ENCODE measurements at regions not wholly inside any gene's neighbourhood (a gene's known extent, or its start where the extent isn't known, plus 50 kb on each side); places are given as distances from the start of the nearest gene placed in this dataset.

DNA sequence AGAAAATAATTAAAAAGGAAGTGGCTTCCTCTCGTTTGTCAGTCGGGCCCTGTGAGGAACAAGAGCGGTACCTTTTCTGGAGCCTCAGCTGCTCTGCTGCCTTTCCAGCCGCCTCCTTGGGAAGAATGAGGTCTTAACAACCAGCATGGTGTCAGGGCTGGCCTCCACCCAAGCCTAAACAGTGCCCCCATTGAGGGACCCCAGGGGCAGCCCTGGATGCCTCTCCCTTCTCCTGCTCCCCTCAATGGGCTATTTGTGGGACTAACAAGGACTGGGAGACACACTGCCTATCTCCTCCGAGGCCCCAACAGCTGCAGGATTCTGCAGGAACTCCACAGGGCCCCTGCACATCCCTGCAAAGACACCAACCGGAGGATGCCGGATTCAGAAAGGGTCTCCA is 155.4 kb upstream of the MAP3K1 start:
- TF ChIP-seq POLR2A (IDR thresholded peaks at IDR 0.05), result no peak
- TF ChIP-seq, protein P1, sequence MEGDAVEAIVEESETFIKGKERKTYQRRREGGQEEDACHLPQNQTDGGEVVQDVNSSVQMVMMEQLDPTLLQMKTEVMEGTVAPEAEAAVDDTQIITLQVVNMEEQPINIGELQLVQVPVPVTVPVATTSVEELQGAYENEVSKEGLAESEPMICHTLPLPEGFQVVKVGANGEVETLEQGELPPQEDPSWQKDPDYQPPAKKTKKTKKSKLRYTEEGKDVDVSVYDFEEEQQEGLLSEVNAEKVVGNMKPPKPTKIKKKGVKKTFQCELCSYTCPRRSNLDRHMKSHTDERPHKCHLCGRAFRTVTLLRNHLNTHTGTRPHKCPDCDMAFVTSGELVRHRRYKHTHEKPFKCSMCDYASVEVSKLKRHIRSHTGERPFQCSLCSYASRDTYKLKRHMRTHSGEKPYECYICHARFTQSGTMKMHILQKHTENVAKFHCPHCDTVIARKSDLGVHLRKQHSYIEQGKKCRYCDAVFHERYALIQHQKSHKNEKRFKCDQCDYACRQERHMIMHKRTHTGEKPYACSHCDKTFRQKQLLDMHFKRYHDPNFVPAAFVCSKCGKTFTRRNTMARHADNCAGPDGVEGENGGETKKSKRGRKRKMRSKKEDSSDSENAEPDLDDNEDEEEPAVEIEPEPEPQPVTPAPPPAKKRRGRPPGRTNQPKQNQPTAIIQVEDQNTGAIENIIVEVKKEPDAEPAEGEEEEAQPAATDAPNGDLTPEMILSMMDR (IDR thresholded peaks at IDR 0.05), result no peak

Data from uterus (tissue), 2 donors.